AML-193 (cell line): ENCODE measurements at regions not wholly inside any gene's neighbourhood (a gene's known extent, or its start where the extent isn't known, plus 50 kb on each side); places are given as distances from the start of the nearest gene placed in this dataset.
"Not testable (repeated sequence)": the region's sequence is repeated elsewhere in the genome, so short reads cannot be mapped to it uniquely, and the experiment has no call there.

ENCODE experiments used
- DNase-seq, 2 experiments: peaks; one replicate each; lab custom pipeline; 2025; lab: John Stamatoyannopoulos, UW

- DNase-seq, result not testable (repeated sequence)
These were observed 57.0 kb upstream of the NEUROD1 start for GRCh38 chr2:181737302-181737701.

DNA sequence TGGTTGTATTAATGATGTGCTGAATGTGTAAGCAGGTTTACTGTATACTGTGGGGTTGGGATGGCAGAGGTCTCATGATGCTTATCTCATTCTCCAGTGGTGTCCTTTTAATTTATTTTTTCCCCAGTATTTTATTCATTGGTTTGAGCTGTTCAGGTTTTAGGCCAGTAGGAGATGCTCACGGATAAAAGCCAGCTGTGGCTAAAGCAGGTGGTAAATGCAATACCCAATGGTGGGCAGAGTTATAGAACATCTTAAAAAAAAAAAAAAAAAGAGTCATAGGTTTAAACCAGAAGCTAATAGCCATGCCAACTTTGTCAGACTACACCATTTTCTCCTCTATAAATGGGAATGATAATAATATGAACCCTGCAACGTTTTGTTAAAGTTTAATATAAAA, 57.8 kb upstream of the NEUROD1 start:
- peak in 1 of 2 experiments; percentile 25 for DNase-seq

GRCh38 chr2:181738563-181738962, 58.2 kb upstream of the NEUROD1 start:
- peak in 1 of 2 experiments; percentile 8 for DNase-seq

DNA sequence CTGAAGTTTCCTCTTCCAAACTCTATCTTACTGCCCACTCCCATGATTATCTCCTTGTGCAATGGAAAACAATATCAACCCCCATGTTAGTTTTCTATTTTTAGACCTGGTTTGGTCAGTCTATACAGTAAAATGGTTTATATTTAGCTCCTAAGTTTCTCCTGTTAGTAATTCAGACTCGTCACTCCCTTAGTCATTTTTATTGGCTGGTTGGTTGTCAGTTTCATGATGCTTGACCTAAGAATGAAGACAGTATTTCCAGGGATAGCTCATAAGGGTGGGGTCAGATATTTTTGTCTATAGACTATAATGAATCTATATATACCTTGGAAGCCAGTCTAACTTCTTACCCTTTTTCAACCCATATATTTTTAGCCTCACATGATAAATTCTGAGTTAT, 61.4 kb upstream of the NEUROD1 start:
- no peak for DNase-seq

DNA sequence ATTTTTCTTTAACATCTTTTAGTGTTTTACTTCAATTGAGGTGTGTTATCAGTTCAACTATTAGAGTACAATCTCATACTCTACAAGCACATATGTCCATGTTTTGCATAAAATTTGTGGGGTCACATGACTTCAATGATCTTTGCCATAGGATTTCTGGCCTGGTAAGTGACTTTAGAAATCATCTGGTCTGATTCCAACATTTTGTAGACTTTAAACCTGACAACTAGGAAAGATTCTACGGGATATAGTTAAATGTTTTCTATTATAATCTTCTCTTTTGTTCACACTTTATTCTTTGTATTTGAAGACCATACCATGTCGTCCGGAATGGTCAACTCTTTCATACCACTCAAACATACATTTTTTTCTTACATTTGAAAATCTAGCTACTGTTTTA, 62.0 kb upstream of the NEUROD1 start:
- DNase-seq, result no peak

DNA sequence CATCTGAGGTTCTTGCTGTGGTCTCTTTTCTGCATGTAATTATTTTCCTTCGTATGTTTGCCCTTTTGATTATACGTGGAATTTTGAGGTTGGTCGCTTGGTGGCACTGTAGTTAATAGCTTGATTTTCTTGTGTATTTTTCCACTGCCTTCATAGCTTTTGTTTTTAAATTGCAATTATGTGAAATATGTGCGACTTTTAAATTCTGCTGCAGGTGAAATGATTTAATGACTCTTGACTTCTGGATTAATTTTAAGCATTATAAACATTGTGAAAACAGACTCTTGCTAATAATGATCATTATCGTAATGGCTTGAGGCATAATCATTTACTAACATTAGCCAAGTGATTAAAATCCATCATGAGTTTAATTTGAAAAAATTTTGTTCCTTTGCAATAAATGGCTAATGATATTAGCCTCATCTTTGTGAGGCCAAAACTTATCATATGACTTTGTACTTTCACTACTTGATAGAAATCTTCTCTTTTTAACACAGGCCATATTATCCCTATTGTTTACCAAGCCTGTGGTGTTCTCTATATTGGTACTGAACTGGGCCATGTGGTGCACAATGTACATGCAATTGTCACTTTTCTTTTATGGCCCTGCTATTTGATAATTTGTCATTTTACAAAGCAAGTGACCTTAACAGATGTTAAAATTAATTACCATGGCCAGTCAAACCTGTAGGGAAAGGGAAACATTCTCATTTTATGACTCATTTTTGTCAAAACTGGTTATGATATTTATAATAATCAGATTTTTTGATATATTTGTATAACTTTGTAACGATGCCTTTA, 62.8 kb upstream of the NEUROD1 start:
- peak; percentile 49 to 74 for DNase-seq

- DNase-seq, result no peak
These were observed 63.4 kb upstream of the NEUROD1 start for GRCh38 chr2:181743723-181744031.

- no peak for DNase-seq
These were observed 65.7 kb upstream of the NEUROD1 start for GRCh38 chr2:181745796-181746540.

- no peak for DNase-seq
These were observed 66.5 kb upstream of the NEUROD1 start for GRCh38 chr2:181746844-181747243.

DNA sequence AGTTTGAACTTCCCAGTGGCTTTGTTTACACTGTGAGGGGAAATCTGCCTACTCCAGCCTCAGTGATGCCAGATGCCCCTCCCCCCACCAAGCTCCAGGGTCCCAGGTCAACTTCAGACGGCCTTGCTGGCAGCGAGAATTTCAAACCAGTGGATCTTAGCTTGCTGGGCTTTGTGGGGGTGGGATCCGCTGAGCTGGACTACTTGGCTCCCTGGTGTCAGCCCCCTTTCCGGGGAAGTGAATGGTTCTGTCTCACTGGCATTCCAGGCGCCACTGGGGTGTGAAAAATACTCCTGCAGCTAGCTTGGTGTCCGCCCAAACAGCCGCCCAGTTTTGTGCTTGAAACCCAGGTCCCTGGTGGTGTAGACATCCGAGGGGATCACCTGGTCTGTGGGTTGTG, 70.0 kb upstream of the NEUROD1 start:
- no peak for DNase-seq

DNA sequence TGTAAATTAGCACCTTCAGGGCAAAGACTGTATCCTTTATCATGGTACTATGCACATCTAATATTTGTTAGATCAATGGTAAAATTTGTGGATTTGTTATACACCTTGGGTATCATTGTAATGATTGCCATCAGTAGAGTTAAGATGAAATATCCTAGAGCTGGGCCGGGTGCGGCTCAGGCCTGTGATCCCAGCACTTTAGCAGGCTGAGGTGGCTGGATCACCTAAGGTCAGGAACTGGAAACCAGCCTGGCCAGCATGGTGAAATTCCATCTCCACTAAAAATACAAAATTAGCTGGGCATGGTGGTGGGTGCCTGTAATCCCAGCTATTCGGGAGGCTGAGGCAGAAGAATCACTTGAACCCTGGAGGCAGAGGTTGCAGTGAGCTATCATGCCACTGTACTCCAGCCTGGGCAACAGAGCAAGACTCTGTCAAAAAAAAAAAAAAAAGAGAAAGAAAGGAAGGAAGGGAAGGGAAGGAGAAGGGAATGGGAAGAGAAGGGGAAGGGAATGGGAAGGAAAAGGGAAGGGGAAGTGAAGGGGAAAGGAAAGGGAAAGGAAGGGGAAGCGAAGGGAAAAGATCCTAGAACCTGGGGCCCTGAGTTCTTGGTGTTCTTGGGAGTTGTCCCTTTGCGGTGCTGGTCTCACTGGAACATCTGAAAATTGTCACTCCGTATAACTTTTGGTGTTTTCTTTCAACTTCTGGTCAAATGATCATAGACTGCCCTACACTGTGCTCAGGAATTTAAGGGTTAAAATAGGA, 71.1 kb upstream of the NEUROD1 start:
- no peak for DNase-seq

DNA sequence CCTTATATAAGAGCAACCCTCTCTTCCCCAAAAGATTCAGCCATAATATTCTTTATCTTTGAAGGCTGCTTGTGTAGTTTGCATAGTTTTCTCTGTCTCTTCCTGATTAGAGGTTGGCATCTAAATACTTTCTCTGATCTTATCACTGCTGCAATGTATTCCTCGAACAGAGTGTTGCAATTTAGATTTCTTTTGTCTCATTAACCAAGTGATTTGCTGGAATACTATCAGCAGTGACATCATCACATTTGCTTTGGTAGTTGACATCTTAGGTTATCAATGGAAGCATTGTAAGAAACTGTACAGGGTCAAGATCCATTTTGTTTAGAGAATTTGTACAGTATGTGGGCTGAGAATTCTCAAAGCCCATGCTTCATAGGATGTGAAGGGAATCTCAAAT, 72.0 kb upstream of the NEUROD1 start:
- no peak for DNase-seq

- no peak for DNase-seq
These were observed 73.4 kb upstream of the NEUROD1 start for GRCh38 chr2:181753686-181754085.

DNA sequence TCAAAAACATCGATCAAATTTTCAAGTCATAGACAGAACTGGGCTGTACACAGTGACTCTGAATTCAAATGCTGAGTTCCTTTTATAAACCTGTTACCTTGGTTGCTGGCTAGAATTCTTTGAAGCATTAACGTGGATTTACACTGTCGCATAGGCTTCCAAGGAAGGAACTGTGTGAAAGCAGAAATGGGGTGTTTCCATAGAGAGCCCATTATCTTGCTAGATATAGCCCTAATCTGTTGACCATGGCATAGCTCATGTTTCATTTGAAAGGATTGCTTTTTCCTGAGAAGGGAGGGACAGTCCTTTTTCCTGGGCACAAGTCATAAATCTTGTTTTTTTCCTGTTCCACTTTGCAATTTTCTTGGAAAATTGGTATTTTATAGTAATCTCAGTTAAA, 73.8 kb upstream of the NEUROD1 start:
- DNase-seq, result no peak

DNA sequence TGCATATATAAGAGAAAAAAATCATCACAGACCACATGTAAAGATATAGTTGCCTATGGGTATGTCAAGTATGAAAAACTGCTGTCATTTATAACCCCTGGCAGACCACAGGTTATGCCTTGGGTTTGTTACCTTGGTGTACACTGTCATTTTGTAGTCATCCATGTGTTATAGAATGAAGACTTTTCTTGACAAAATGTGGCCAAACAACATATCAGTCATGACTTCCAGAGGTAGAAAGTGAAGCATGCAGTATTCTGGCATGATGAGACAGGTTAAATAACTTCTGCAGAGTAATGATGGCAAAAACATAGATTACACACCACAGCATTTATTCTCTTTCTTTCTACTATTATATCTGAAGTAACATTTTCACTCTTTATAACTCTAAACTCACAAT, 74.9 kb upstream of the NEUROD1 start:
- no peak for DNase-seq

GRCh38 chr2:181760521-181760920, 80.2 kb upstream of the NEUROD1 start:
- DNase-seq, result no peak

DNA sequence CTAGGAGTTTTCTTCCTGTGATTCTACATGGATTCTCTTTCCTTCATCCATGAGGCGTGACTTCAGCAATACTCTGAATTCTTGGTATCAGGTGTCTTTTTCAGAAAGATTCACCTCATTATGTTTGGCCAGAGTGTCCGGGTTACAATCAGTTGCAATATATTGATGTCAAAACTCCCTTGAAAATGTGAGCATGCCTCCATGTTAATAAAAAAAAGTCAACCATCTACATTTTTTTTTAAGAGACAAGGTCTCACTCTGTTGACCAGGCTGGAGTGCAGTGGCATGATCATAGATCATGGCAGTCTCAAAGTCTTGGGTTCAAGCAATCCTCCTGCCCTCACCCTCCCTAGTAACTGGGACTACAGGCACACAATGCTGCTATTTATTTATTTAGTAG, 80.9 kb upstream of the NEUROD1 start:
- no peak for DNase-seq

DNA sequence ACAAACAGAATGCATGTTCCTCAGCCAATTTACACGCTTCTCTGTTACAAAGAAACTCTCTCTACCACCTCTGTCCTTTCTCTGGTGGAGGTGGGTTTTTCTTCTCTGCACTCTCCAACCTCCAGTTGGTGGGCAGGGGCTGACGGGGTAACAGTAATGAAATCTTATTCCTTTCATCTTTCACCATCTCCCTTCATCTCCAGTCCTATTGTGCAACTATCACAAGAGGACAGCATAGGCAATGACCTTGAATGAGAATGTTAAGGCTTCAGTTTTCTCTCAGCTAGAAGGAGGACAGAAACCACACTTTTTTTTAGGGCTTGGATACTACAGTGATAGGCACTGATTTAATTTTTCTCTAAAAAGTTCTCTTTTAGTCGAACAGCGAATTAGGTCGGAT, 81.7 kb upstream of the NEUROD1 start:
- no peak for DNase-seq

DNA sequence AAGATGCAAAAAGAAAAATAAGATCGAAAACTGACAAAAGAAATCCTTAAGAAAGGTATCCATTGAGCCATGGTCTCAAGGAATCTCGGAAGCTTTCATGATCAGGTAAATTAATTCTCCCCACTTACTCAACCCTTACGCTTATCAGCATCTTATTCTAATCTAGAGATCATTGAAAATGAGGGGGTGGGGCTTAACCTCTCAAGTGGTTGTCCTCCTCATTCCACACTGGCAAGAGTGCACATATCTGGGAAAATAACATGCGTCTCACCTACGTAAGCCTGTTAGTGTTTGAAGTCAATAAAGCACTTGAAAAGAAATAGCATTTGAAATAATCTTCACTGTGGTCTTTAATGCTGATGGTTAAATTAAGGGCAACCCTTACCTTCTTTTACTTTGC, 82.5 kb upstream of the NEUROD1 start:
- DNase-seq, result no peak

GRCh38 chr2:181763423-181763822, 83.1 kb upstream of the NEUROD1 start:
- DNase-seq, result no peak

DNA sequence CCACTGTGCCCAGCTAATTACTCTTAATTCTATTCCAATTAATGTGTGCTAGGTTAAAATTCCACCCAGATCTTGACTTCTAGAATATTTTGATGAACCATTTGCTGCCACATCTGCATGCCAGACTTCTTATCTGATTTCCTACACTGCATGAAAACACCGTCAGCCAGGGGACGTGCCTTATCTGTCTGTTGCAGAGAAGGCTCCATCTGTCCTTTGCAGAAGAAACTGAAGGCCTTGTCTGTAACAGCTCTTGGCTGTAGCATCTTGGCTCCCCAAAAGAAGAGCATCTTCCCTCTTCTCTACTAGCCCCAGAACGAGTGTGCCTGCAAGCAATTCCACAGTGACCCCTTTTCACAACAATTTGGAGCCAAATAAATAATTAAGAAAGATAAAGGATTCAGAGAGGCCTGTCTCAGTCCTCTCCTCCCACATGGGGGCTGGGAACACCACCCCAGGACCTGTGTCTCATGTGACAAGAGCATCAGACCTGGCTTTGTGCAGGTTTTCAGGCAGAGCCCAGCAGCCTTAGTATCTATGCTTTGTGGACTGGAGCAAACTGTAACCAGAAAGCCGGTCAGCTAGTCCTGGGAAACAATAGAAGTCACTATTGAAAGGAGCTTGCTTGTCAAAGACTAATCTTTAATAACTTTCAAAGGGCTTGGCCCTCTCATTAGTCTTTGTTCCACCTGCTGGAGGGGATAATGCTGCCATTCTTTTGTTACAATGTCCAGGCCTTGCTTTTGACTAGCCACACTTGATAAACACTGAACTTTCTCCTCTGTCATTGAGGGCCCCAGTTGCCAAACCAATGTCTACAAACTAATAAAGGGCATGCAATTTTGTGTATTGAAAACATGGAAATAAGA, 84.0 kb upstream of the NEUROD1 start:
- DNase-seq, result no peak

GRCh38 chr2:181766129-181766528, 85.8 kb upstream of the NEUROD1 start:
- no peak for DNase-seq
